ENCODE measurements at regions not wholly inside any gene's neighbourhood (a gene's known extent, or its start where the extent isn't known, plus 50 kb on each side); places are given as distances from the start of the nearest gene placed in this dataset.

- TF ChIP-seq POLR2A (IDR thresholded peaks at IDR 0.05; ENCODE audit: low read depth, low read length) (no peak), POLR2AphosphoS5 (IDR thresholded peaks at IDR 0.05; ENCODE audit: low read depth, low read length) (no peak), TAF1 (IDR thresholded peaks at IDR 0.05; ENCODE audit: low read depth, low read length) (no peak)
Measured at GRCh38 chr2:60633615-60634014, 80.2 kb upstream of the BCL11A start.

Data from GM12891 (cell line).